GM06990 (cell line): ENCODE measurements at regions not wholly inside any gene's neighbourhood (a gene's known extent, or its start where the extent isn't known, plus 50 kb on each side); places are given as distances from the start of the nearest gene placed in this dataset.

ENCODE experiments used
- DNase-seq: peaks from one replicate; pipeline ENCODE4 v3.0.0-alpha.2; 2011; ENCODE audit not compliant: insufficient read length; ENCODE audit errors: extremely low read depth
- H3K27me3 ChIP-seq: replicated peaks from 2 replicates; pipeline ENCODE4 v1.6.0; 2011; ENCODE audit warnings: low read length; ENCODE audit not compliant: control insufficient read depth, insufficient read depth
- H3K36me3 ChIP-seq: 2 replicates; pipeline ENCODE4 v1.5.1; 2011; ENCODE audit warnings: low read length; ENCODE audit not compliant: control insufficient read depth, insufficient read depth
- H3K4me3 ChIP-seq: replicated peaks from 2 replicates; pipeline ENCODE4 v1.5.1; 2011; ENCODE audit warnings: low read depth, mild to moderate bottlenecking, control low read depth, low read length
- CTCF ChIP-seq: IDR thresholded peaks from 2 replicates; pipeline ENCODE4 v1.5.1; 2011; ENCODE audit warnings: low read length, control low read depth, mild to moderate bottlenecking, inconsistent platforms; ENCODE audit not compliant: insufficient read depth, poor library complexity, severe bottlenecking

- Histone ChIP-seq H3K27me3 (no peaks in the 10 kb centered on the region), H3K36me3 (no peaks in the 10 kb centered on the region), H3K4me3 (no peak overlapping the region)
- no peak for DNase-seq
- no peak for TF ChIP-seq CTCF
These were observed 229.4 kb upstream of the UBASH3B start for GRCh38 chr11:122426073-122426472.

DNA sequence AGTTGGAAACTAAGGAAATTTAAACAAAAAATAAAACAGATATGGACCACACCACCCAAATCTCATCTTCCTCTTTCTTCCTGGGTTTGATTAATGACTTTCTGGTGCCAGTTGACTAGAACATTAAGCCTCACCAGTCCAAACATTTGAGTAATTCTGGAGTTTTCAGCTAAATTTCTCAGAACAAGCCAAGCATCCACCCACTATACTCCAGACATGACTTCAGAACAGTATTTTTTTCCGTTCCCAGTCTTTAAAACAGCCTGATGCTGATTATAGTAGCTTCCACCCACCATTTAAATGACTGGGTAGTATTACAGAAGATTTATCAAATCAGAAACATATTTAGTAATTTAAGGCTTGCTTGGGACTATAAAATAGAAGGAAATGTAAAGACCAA lies 230.9 kb upstream of the UBASH3B start:
- no peak for TF ChIP-seq CTCF
- Histone ChIP-seq H3K27me3 (no peaks in the 10 kb centered on the region), H3K4me3 (no peak overlapping the region), H3K36me3 (no peaks in the 10 kb centered on the region)
- no peak for DNase-seq

DNA sequence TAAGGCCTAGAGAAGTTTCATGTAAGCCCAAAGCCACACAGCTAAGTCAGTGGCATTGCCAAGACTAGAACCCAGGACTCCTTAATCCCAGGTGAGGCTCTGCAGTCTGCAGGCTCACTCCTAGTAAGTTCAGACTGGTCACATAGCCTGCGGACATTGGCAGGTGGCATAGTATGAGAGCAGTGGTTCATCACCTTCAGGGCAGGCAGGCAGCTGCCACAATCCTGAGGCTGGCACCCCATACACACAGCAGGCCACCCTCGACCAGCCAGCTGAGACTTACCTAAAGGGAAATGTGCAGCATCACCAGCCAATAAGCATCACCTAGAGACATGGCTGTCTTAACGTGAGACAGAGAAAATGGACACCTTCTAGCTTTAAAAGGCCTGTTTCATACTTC lies 231.6 kb upstream of the UBASH3B start:
- H3K4me3 ChIP-seq: no peak overlapping the region
- no peaks in the 10 kb centered on the region for H3K36me3 ChIP-seq
- TF ChIP-seq CTCF: no peak
- no peaks in the 10 kb centered on the region for H3K27me3 ChIP-seq
- no peak for DNase-seq

- Histone ChIP-seq H3K36me3 (no peaks in the 10 kb centered on the region), H3K27me3 (no peaks in the 10 kb centered on the region), H3K4me3 (no peak overlapping the region)
- no peak for DNase-seq
- TF ChIP-seq CTCF: no peak
These were observed 232.2 kb upstream of the UBASH3B start for GRCh38 chr11:122423273-122423672.

- H3K27me3 ChIP-seq: no peaks in the 10 kb centered on the region
- no peaks in the 10 kb centered on the region for H3K36me3 ChIP-seq
- no peak overlapping the region for H3K4me3 ChIP-seq
- no peak for TF ChIP-seq CTCF
- no peak for DNase-seq
These were observed 232.8 kb upstream of the UBASH3B start for GRCh38 chr11:122422682-122423081.

GRCh38 chr11:122421702-122422101 lies 233.8 kb upstream of the UBASH3B start:
- TF ChIP-seq CTCF: no peak
- no peaks in the 10 kb centered on the region for H3K27me3 ChIP-seq
- DNase-seq: no peak
- no peak overlapping the region for H3K4me3 ChIP-seq
- H3K36me3 ChIP-seq: no peaks in the 10 kb centered on the region
